HL-60 (cell line): ENCODE measurements at regions not wholly inside any gene's neighbourhood (a gene's known extent, or its start where the extent isn't known, plus 50 kb on each side); places are given as distances from the start of the nearest gene placed in this dataset.

Experiments used
- DNase-seq, 2 experiments: peaks; one replicate each; pipeline ENCODE4 v3.0.0-alpha.2; 2010 to 2020; ENCODE audit warnings: low read depth in 1 of 2, low spot score in 1 of 2
- H3K27ac ChIP-seq: fragments of 250-450 bp; sonication (Bioruptor Pico); replicated peaks from 2 replicates; pipeline ENCODE4 v1.5.1; 2020; ENCODE audit warnings: mild to moderate bottlenecking, moderate library complexity
- H3K27me3 ChIP-seq: fragments of 250-450 bp; sonication (Bioruptor Pico); 2 replicates; pipeline ENCODE4 v1.5.1; 2021; ENCODE audit warnings: mild to moderate bottlenecking, moderate library complexity; ENCODE audit not compliant: insufficient read depth, poor library complexity, severe bottlenecking
- H3K4me3 ChIP-seq: replicated peaks from 2 replicates; pipeline ENCODE4 v1.5.1; 2011; ENCODE audit warnings: mild to moderate bottlenecking, control low read depth, low read length; ENCODE audit not compliant: insufficient read depth
- GABPA ChIP-seq: IDR thresholded peaks from 2 replicates; pipeline ENCODE4 v1.6.1; 2012; ENCODE audit warnings: low read depth
- POLR2AphosphoS5 ChIP-seq: IDR thresholded peaks from 2 replicates; pipeline ENCODE4 v1.6.1; 2012; ENCODE audit warnings: low read depth
- SPI1 ChIP-seq: IDR thresholded peaks from 2 replicates; pipeline ENCODE4 v1.6.1; 2012; ENCODE audit warnings: low read depth, mild to moderate bottlenecking, borderline replicate concordance
- TF ChIP-seq, protein P1 (sequence below): IDR thresholded peaks from one replicate; pipeline ENCODE4 v1.5.1; 2011; ENCODE audit warnings: low read length, control low read depth, inconsistent platforms; ENCODE audit not compliant: insufficient read depth
- TF ChIP-seq, protein P2 (sequence below): IDR thresholded peaks from 2 replicates; pipeline ENCODE4 v1.6.1; 2012; ENCODE audit warnings: low read depth; ENCODE audit not compliant: insufficient replicate concordance

GRCh38 chr1:216896146-216896545 is 172.9 kb upstream of the ESRRG start:
- Histone ChIP-seq H3K4me3 (no peak overlapping the region), H3K27ac (no peak overlapping the region), H3K27me3 (peaks cover 2% of the 10 kb centered on the region)
- TF ChIP-seq SPI1 (no peak), GABPA (no peak), POLR2AphosphoS5 (no peak)
- TF ChIP-seq, protein P1, sequence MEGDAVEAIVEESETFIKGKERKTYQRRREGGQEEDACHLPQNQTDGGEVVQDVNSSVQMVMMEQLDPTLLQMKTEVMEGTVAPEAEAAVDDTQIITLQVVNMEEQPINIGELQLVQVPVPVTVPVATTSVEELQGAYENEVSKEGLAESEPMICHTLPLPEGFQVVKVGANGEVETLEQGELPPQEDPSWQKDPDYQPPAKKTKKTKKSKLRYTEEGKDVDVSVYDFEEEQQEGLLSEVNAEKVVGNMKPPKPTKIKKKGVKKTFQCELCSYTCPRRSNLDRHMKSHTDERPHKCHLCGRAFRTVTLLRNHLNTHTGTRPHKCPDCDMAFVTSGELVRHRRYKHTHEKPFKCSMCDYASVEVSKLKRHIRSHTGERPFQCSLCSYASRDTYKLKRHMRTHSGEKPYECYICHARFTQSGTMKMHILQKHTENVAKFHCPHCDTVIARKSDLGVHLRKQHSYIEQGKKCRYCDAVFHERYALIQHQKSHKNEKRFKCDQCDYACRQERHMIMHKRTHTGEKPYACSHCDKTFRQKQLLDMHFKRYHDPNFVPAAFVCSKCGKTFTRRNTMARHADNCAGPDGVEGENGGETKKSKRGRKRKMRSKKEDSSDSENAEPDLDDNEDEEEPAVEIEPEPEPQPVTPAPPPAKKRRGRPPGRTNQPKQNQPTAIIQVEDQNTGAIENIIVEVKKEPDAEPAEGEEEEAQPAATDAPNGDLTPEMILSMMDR, result no peak
- TF ChIP-seq, protein P2, sequence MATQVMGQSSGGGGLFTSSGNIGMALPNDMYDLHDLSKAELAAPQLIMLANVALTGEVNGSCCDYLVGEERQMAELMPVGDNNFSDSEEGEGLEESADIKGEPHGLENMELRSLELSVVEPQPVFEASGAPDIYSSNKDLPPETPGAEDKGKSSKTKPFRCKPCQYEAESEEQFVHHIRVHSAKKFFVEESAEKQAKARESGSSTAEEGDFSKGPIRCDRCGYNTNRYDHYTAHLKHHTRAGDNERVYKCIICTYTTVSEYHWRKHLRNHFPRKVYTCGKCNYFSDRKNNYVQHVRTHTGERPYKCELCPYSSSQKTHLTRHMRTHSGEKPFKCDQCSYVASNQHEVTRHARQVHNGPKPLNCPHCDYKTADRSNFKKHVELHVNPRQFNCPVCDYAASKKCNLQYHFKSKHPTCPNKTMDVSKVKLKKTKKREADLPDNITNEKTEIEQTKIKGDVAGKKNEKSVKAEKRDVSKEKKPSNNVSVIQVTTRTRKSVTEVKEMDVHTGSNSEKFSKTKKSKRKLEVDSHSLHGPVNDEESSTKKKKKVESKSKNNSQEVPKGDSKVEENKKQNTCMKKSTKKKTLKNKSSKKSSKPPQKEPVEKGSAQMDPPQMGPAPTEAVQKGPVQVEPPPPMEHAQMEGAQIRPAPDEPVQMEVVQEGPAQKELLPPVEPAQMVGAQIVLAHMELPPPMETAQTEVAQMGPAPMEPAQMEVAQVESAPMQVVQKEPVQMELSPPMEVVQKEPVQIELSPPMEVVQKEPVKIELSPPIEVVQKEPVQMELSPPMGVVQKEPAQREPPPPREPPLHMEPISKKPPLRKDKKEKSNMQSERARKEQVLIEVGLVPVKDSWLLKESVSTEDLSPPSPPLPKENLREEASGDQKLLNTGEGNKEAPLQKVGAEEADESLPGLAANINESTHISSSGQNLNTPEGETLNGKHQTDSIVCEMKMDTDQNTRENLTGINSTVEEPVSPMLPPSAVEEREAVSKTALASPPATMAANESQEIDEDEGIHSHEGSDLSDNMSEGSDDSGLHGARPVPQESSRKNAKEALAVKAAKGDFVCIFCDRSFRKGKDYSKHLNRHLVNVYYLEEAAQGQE, result no peak
- DNase-seq, result no peak

- Histone ChIP-seq H3K27ac (no peak overlapping the region), H3K27me3 (peaks cover 2% of the 10 kb centered on the region), H3K4me3 (no peak overlapping the region)
- TF ChIP-seq, protein P2, result no peak
- TF ChIP-seq GABPA (no peak), POLR2AphosphoS5 (no peak), SPI1 (no peak)
- TF ChIP-seq, protein P1, result no peak
- DNase-seq, result no peak
Measured at GRCh38 chr1:216894494-216894893, 171.3 kb upstream of the ESRRG start.

DNA sequence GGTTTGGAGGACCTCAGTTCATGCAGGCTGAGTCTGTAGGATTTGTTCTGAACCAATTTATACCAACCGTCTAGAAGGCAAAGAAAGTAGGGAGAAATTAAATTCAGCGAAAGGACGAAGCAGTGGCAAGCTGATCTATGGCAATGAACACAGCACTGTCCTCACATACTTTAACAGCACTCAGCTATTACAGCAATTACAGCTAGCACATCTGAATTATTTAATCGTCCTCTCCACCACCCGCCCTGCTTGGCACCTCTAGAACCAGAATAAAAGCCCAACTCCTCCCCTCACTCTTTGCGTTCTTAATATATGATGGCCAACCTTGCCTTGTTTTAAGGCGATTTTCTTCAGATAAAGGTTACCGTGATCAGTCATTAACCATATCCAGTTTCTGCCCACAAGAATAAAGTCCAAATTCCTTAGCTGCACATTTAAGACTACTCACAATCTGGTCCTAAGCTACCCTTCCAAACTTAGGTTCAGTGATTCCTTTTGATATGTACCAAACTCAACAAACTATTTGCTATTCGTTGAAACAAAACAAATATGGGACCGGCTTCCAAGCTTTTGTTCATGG is 169.4 kb upstream of the ESRRG start:
- Histone ChIP-seq H3K27me3 (peaks cover 2% of the 10 kb centered on the region), H3K27ac (no peak overlapping the region), H3K4me3 (no peak overlapping the region)
- TF ChIP-seq SPI1 (no peak), POLR2AphosphoS5 (no peak), GABPA (no peak)
- TF ChIP-seq, protein P1, result no peak
- TF ChIP-seq, protein P2, result no peak
- DNase-seq, result no peak
